ENCODE measurements at regions not wholly inside any gene's neighbourhood (a gene's known extent, or its start where the extent isn't known, plus 50 kb on each side); places are given as distances from the start of the nearest gene placed in this dataset.
A peak's percentile ranks its signal among the peaks of the same experiment; 100 is the strongest.

- no peak for DNase-seq (ENCODE audit: low read depth)
These were observed 123.8 kb downstream of the ADRA2A start for GRCh38 chr10:111200505-111201186.

DNA sequence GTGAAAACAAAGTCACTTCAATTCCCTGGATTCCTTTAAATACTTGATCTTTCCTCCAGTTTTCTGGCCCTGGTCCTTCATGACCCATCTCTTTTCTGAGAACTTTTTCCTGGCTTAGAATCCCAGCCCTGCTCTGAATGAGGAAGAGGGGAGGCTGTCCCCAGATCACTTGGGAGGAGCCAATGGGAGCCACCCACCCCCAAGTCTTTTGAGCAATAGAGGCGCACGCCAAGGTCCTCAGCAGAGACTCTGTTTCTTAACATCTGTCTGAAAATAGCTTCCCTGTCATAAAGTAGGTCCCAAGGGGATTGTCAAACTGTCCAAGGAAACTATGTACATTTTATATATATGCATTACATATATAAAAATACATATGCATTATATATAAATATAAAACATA lies 126.8 kb downstream of the ADRA2A start:
- DNase-seq (ENCODE audit: low read depth), result no peak

DNA sequence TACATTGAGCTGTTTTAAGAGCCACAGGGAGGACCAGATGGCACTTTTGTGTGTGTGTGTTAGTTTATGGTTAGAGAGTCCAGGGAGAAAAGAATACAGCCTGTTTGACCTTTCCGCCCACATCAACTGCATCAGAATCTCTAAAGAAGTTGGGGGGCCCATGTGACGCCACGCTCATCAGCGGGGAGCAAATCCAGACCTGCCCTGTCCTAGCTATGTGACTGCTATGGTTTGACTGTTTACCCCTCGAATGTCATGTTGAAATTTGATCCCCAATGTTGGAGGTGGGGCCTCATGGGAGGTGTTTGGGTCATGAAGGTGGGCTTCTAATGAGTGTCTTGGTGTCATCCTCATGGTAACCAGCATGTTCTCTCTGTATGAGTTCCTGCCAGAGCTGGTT lies 128.0 kb downstream of the ADRA2A start:
- no peak for DNase-seq (ENCODE audit: low read depth)

- no peak for DNase-seq (ENCODE audit: low read depth)
These were observed 129.7 kb downstream of the ADRA2A start for GRCh38 chr10:111206521-111206920.

DNA sequence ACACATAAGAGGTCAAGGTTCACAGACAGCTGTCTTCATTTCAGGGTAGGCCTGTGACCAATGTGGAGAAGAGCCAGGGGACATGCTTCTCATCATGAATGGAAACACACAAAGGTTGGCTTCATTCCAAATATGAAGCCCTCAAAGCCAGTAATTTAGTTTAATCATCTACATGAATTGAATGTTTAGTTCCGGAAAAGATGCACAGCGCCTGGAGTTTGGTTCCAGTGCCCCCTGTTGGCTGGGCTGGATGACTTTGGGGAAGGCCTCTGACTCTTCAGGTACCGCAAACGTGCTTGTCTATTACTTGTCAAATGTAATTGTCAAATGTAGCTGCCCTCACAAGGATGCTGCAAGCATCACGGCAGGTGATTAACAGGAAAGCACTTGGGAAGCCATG lies 130.7 kb downstream of the ADRA2A start:
- DNase-seq (ENCODE audit: low read depth), result no peak

GRCh38 chr10:111208951-111209350 lies 132.1 kb downstream of the ADRA2A start:
- no peak for DNase-seq (ENCODE audit: low read depth)

- no peak for DNase-seq (ENCODE audit: low read depth)
These were observed 132.9 kb downstream of the ADRA2A start for GRCh38 chr10:111209692-111210091.

DNA sequence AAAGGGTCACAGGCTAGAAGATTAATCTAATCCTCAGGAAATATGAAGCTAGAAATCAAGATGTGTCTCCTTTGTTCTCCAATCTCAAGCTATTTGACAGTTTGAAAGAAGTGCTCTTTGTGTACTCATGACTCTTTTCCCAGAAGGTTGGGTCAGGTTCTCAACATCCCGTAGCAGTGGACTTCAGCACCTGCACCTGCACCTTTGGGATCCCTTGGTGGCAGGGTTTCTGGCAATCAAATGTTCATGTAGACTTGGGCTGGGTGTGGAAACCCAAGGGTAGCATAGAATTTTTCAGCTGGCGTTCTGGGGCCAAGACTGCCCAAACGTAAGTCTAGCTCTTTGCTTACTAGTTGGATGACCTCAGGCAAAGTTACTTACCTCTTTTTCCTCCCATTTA lies 134.4 kb downstream of the ADRA2A start:
- DNase-seq (ENCODE audit: low read depth), result no peak

- DNase-seq (ENCODE audit: low read depth), result peak; percentile 25
These were observed 134.9 kb downstream of the ADRA2A start for GRCh38 chr10:111211706-111212105.

GRCh38 chr10:111221682-111222480 lies 145.1 kb downstream of the ADRA2A start:
- no peak for DNase-seq (ENCODE audit: low read depth)

GRCh38 chr10:111222961-111223360 lies 146.1 kb downstream of the ADRA2A start:
- no peak for DNase-seq (ENCODE audit: low read depth)

DNA sequence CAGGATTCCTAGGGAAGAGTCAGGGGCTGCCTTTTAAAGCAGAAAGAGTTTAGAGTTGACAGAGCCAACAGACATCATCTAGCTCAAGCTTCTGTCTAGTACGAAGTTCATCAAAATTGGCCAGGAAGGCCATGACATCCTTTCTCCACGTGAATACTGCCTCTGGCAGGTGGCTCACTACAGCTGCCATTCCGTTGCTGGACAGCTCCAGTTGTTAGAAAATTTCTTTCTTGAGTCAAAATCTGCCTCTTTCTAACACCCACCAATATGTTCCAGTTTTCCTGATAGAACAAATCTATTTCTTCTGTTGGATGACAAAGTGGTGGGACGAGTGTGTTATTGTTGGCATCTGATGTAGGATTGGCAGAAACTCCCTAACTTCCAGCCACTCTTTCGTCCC lies 154.9 kb downstream of the ADRA2A start:
- no peak for DNase-seq (ENCODE audit: low read depth)

DNA sequence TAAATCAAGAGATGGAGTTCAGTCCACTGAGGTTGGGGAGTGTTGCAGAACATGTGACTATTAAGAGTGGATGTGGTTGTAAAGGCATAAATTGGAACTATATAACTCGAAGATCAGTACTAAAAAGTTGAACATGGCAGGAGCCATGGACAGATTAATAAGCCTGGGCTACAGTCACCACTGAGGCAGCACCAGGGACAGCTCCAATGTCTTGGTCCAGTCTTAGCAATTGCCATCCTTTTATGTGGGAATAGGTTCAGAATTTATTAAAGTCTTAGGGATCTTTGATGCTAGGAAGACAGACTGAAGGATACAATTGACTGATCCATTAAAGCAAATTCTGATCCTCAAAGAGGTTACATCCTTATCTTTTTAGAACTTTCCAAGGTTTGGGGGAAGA lies 156.6 kb downstream of the ADRA2A start:
- DNase-seq (ENCODE audit: low read depth), result peak; percentile 0

DNA sequence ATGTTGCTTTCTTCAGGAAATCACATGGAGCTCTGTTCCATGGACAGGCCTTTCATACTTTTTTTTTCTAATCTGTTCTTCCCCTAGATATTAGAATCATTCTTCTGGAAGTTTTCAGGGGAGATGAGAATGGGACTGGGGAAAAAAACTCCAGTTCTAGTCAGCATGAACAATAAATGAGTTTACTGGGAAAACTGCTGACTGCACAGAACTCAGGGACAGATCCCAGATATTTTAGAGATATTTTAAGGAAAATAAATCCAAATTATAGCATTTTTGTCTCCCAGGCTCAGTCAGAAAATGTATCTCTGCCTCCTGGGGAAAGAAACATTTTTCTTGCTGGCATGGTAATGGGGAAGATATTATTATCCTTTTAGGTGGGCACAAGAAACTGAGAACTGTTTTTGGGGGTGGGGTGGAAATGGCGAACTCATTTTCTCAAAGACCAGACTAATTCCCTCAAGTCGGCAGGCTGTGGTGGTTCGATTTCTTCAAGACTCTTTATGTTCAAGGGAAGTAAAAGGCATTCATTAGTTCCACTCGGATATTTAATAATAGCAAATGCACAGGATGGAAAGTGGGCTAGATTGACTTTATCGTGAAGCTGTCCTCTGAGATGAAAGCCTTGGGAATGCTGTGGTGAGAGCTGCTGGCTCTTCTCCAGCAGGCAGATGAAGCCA lies 157.5 kb downstream of the ADRA2A start:
- no peak for DNase-seq (ENCODE audit: low read depth)

GRCh38 chr10:111234914-111235302 lies 158.1 kb downstream of the ADRA2A start:
- DNase-seq (ENCODE audit: low read depth), result no peak

DNA sequence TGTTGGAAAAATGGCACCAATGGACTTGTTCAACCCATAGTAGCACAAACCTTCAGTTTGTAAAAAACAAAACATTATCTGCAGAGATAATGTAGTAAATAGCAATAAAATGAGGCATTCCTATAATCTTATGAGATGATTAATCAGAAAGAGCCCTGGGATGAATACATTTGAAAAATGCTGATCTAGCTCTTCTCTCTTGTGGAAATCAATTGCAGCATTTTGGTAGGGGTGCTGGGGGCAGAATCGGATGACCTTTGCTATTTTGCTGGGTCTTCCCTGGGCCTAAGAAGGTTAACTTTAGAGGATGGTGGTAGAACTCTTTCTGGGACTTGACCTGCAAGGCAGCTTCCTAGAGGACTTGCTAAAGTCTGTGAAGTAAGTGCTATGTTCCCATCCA lies 163.5 kb downstream of the ADRA2A start:
- no peak for DNase-seq (ENCODE audit: low read depth)

GRCh38 chr10:111243126-111243525 lies 166.3 kb downstream of the ADRA2A start:
- DNase-seq (ENCODE audit: low read depth), result no peak

- DNase-seq (ENCODE audit: low read depth), result no peak
These were observed 169.3 kb downstream of the ADRA2A start for GRCh38 chr10:111246136-111246535.

- DNase-seq (ENCODE audit: low read depth), result no peak
These were observed 170.1 kb downstream of the ADRA2A start for GRCh38 chr10:111246814-111247452.

- DNase-seq (ENCODE audit: low read depth), result no peak
These were observed 171.1 kb downstream of the ADRA2A start for GRCh38 chr10:111247781-111248389.

GRCh38 chr10:111249925-111250324 lies 173.1 kb downstream of the ADRA2A start:
- no peak for DNase-seq (ENCODE audit: low read depth)

- DNase-seq (ENCODE audit: low read depth), result no peak
These were observed 184.3 kb downstream of the ADRA2A start for GRCh38 chr10:111261081-111261615.

All from amniotic epithelial cell (primary cell).